ENCODE measurements at regions not wholly inside any gene's neighbourhood (a gene's known extent, or its start where the extent isn't known, plus 50 kb on each side); places are given as distances from the start of the nearest gene placed in this dataset.

- intact Hi-C loops (cut with micrococcal nuclease; ENCODE audit: unreplicated experiment) (no loop called here), in situ Hi-C loops (cut with HindIII; ENCODE audit: low pct_unique_long_range_greater_than_20kb, low sequenced_read_pairs) (no loop called here)
- ChIA-PET CTCF (no interaction called here), POLR2A (no interaction called here)
- no peak overlapping the region for H3K27ac ChIP-seq (ENCODE audit: low read length)
- H3K9me3 ChIP-seq (ENCODE audit: control insufficient read depth, insufficient read depth, low read depth, low read length): no peaks in the 10 kb centered on the region
- DNase-seq (ENCODE audit: low read depth, low spot score) (no peak), ATAC-seq (no peak)
- no peak overlapping the region for H3K4me3 ChIP-seq (ENCODE audit: low read depth in 2 of 2, low read length in 2 of 2)
- BruUV-seq (replicated peaks): no TSS peak
- no peaks in the 10 kb centered on the region for H3K27me3 ChIP-seq (ENCODE audit: control insufficient read depth, insufficient read depth, low read length)
- no peaks in the 10 kb centered on the region for H3K4me1 ChIP-seq (ENCODE audit: control insufficient read depth, insufficient read depth, low read length)
- H3K36me3 ChIP-seq (ENCODE audit: control insufficient read depth, insufficient read depth, low read length): no peaks in the 10 kb centered on the region
- TF ChIP-seq REST (IDR thresholded peaks at IDR 0.05; ENCODE audit: insufficient read depth in 1 of 2, low read depth in 2 of 2, low read length in 1 of 2) (no peak), POLR2AphosphoS5 (IDR thresholded peaks at IDR 0.05; ENCODE audit: low read depth, low read length) (no peak), CTCF (IDR thresholded peaks at IDR 0.05) (no peak), SIN3A (IDR thresholded peaks at IDR 0.05; ENCODE audit: borderline replicate concordance, insufficient read depth, low read depth, low read length) (no peak), TCF7L2 (IDR thresholded peaks at IDR 0.05; ENCODE audit: low read depth, low read length) (no peak)
Observed at GRCh38 chr6:85344996-85345395, 104.9 kb upstream of the NT5E start.

GRCh38 chr6:85343428-85343827, 106.5 kb upstream of the NT5E start:
- intact Hi-C loops (cut with micrococcal nuclease; ENCODE audit: unreplicated experiment): no loop called here
- DNase-seq (ENCODE audit: low read depth, low spot score): no peak
- ChIA-PET POLR2A (no interaction called here), CTCF (interaction anchor here (0.7 kb wide), 1 partner anchor 321 kb away, joined by 9 read pairs; no protein-coding TSS in a partner anchor)
- Histone ChIP-seq H3K36me3 (ENCODE audit: control insufficient read depth, insufficient read depth, low read length) (no peaks in the 10 kb centered on the region), H3K27me3 (ENCODE audit: control insufficient read depth, insufficient read depth, low read length) (no peaks in the 10 kb centered on the region), H3K9me3 (ENCODE audit: control insufficient read depth, insufficient read depth, low read depth, low read length) (no peaks in the 10 kb centered on the region), H3K27ac (ENCODE audit: low read length) (no peak overlapping the region), H3K4me3 (ENCODE audit: low read depth in 2 of 2, low read length in 2 of 2) (no peak overlapping the region), H3K4me1 (ENCODE audit: control insufficient read depth, insufficient read depth, low read length) (no peaks in the 10 kb centered on the region)
- BruUV-seq (replicated peaks): no TSS peak
- in situ Hi-C loops (cut with HindIII; ENCODE audit: low pct_unique_long_range_greater_than_20kb, low sequenced_read_pairs): no loop called here
- ATAC-seq: no peak
- TF ChIP-seq CTCF (IDR thresholded peaks at IDR 0.05) (no peak), SIN3A (IDR thresholded peaks at IDR 0.05; ENCODE audit: borderline replicate concordance, insufficient read depth, low read depth, low read length) (no peak), POLR2AphosphoS5 (IDR thresholded peaks at IDR 0.05; ENCODE audit: low read depth, low read length) (no peak), REST (IDR thresholded peaks at IDR 0.05; ENCODE audit: insufficient read depth in 1 of 2, low read depth in 2 of 2, low read length in 1 of 2) (no peak), TCF7L2 (IDR thresholded peaks at IDR 0.05; ENCODE audit: low read depth, low read length) (no peak)
